GM20000 (cell line): ENCODE measurements at regions not wholly inside any gene's neighbourhood (a gene's known extent, or its start where the extent isn't known, plus 50 kb on each side); places are given as distances from the start of the nearest gene placed in this dataset.

ENCODE experiments used
- DNase-seq: peaks from one replicate; pipeline ENCODE4 v3.0.0; 2012; ENCODE audit warnings: low spot score
- TF ChIP-seq, protein P1 (sequence below): IDR thresholded peaks from 2 replicates; pipeline ENCODE4 v1.5.1; 2012; ENCODE audit warnings: mild to moderate bottlenecking, control low read depth; ENCODE audit errors: extremely low read depth, missing control alignments

DNA sequence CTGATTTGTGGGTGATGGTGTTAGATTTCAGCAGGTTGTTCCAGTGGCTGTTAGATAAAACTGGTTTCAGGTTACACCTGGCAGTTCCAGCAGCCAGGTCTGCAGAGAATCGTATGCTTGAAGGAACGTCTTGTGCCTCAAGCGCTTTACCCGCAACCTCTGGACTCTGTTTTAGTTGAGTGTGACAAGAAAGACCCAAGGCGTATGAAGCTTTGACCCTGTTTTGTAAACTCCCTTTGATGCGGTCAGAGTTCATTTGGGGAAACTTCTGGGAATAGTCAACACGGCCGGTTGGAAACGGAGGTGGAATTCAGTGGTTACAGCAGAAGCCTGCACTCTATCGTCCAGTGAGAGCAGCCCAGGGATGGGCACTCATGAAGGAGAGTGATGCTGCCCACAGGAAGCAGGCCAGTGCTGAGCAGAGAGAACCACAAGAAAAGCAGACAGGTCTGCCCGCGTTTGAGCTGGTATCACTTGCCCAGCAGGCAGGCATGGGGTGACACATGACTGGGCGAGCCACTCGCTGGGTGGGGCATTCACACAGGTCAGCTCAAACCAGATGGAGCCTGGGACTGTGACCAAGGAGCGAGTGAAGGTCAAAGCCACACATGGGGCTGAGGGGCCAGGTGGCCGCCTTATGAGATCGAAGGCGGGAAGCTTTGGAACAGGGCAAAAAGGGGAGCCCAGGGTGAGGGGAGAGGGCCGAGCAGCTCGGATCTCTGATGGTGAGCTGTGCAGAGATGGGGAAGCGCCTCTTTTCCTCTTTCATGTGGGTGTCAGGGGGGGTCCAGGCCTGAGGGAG is 99.6 kb upstream of the MBOAT2 start:
- no peak for DNase-seq
- TF ChIP-seq, protein P1, sequence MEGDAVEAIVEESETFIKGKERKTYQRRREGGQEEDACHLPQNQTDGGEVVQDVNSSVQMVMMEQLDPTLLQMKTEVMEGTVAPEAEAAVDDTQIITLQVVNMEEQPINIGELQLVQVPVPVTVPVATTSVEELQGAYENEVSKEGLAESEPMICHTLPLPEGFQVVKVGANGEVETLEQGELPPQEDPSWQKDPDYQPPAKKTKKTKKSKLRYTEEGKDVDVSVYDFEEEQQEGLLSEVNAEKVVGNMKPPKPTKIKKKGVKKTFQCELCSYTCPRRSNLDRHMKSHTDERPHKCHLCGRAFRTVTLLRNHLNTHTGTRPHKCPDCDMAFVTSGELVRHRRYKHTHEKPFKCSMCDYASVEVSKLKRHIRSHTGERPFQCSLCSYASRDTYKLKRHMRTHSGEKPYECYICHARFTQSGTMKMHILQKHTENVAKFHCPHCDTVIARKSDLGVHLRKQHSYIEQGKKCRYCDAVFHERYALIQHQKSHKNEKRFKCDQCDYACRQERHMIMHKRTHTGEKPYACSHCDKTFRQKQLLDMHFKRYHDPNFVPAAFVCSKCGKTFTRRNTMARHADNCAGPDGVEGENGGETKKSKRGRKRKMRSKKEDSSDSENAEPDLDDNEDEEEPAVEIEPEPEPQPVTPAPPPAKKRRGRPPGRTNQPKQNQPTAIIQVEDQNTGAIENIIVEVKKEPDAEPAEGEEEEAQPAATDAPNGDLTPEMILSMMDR: no peak

DNA sequence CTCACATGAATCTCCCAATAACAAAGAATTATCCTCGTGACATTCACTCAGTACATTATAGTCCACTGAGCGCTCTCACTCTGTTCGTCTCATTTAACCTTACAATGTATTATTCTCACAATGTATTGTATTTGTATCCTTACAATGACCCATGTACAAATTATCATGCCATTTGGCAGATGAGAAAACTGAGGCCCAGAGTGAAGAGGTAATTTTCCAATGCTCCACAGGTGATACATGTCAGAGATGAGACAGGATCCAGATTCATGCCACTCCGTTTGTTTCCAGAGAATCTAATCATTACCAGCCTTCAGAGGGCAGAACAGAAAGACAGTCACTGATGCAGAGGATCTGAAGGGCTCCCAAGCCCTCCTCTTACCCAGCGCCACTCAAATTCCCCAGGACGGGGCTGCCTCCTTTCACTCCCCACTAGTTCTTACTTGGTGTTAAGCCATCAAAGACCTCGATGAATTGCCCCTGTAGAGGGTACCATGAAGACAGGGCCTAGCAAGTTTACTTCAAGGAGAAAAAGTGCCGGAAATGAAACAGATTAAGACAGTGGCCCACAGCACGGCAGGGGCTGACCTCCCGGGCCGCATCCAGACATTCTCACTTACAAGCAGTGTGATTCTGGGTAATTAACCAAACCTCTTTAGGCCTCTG is 98.4 kb upstream of the MBOAT2 start:
- DNase-seq: no peak

DNA sequence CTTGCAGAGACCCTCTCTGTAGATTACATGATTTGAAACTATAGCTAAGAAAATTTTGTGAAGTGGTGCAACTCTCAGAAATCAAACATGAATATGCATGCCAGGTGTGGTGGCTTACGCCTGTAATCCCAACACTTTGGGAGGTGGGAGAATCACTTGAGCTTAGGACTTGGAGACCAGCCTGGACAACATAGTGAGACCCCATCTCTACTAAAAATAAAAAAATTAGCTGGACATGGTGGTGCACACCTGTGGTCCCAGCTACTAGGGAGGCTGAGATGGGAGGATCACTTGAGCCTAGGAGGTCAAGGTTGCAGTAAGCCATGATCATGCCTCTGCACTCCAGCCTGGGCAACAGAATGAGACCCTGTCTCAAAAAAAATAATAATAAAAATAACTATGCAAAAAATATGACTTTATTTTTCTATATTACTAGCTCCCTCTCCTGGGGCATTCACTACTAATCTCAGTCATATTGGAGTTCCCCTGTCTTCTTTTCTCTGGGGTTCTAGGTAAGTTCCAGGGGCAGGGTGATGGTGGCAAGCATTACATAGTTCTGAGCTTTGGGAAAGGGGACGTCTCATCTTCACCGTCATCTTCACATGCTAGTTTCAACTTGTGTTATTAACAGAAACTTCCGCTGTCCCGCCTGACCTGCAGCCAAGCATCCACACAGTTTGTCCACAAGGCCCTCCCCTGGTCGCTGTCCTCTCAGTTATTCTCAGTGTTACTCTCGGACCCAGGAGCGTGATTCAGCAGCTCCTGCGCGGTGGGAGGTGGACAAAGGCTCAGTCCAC is 96.8 kb upstream of the MBOAT2 start:
- TF ChIP-seq, protein P1: no peak
- DNase-seq: peak; percentile 68

More for the DNA sequence above, 98.4 kb upstream of the MBOAT2 start:
- TF ChIP-seq, protein P1: no peak

DNA sequence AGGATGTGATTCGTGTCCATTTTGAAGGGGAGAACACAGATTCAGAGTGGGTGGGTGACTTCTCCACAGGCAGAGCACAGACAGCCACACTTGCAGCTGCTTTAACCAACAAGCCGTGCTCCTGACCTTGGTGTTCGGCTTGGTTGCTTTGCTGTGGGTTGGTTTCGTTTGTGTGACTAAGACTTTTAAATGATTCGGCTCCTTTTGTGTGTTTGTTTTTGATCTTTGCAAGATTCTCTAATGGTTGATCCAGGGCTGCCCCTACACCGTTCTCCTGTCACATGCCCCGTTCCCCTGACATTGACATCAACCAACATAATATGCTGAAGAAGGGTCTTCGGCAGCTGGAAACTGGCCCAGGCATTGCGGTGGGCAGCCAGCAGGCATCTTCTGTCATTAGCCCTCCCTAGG is 95.9 kb upstream of the MBOAT2 start:
- TF ChIP-seq, protein P1: no peak
- peak; percentile 75 for DNase-seq

DNA sequence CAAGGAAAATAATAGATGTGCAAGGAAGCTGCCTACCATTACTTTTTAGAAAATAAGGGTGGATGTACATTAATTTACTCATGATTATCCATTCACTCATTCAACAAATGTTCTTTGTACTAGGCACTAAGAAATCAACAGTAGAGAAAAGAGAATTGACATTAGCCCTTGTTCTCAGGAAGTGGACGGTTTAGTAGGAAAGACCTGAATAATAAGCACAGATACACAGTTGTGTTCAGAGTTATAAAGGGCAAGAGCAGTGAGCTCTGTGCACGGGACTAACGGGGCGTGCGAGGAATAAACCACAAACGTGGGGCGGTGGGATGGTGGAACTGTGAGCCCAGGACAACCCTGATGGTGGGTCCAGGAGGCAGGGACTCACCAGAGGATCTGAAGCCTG is 94.4 kb upstream of the MBOAT2 start:
- no peak for DNase-seq
- TF ChIP-seq, protein P1: no peak

DNA sequence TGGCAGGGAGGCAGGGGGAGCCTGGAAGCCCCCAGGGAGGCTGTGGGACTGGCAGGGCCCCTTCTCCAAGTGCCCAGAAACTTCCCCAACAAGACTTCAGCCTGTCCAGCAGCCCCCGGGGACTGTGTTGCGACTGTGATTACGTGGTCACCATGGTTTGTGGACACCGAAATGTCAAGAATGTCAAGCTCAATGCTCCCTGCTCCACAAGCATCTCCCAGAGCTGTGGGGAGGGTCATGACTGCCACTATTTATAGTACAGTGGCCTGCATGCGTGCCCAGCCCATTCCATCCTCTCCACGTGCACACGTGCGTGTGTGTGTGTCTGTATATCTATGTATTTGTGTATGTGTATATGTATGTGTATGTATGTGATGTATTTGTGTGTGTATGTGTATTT is 93.8 kb upstream of the MBOAT2 start:
- TF ChIP-seq, protein P1: no peak
- no peak for DNase-seq

DNA sequence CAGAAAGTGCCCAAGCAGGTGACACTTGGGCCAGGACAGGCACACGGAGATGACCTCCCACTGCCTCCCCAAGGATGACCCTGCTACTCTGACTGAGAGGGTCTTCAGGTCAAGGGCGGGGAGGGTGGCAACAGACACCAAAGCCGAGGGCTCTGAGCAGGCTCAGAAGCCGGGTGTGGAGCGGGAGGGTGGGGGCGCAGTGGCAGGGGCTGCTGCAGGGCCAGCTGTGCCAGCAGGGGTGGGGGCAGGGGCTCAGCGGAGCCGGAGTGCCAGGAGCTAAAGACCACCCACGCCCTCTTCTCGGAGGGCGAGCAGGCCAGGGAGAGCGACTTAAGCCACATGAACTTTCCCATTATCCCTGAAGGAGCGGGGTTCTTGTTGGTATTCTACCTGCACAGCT is 93.3 kb upstream of the MBOAT2 start:
- TF ChIP-seq, protein P1: no peak
- DNase-seq: no peak
